H9 (cell line): ENCODE measurements at regions not wholly inside any gene's neighbourhood (a gene's known extent, or its start where the extent isn't known, plus 50 kb on each side); places are given as distances from the start of the nearest gene placed in this dataset.

Source experiments
- DNase-seq: peaks from one replicate; pipeline ENCODE4 v3.0.0-alpha.2; 2017
- H2AFZ ChIP-seq: one replicate; pipeline ENCODE4 v1.6.1; 2013; ENCODE audit warnings: mild to moderate bottlenecking, low read length, control low read depth, moderate library complexity
- H2AK5ac ChIP-seq: 2 replicates; pipeline ENCODE4 v1.6.1; 2013; ENCODE audit warnings: low read length, control low read depth, mixed read lengths; ENCODE audit not compliant: insufficient read length
- H2BK120ac ChIP-seq: one replicate; pipeline ENCODE4 v1.6.1; 2013; ENCODE audit warnings: low read depth, mild to moderate bottlenecking, low read length, control low read depth, inconsistent platforms; ENCODE audit not compliant: poor library complexity, severe bottlenecking
- H2BK12ac ChIP-seq: 2 replicates; pipeline ENCODE4 v1.6.1; 2013; ENCODE audit warnings: low read length, control low read depth, mixed read lengths, low read depth; ENCODE audit not compliant: insufficient read length
- H2BK15ac ChIP-seq: 2 replicates; pipeline ENCODE4 v1.6.1; 2013; ENCODE audit warnings: low read depth, low read length, control low read depth
- H2BK20ac ChIP-seq: one replicate; pipeline ENCODE4 v1.6.1; 2013; ENCODE audit warnings: low read depth, mild to moderate bottlenecking, low read length, control low read depth, inconsistent platforms; ENCODE audit not compliant: poor library complexity, severe bottlenecking
- H2BK5ac ChIP-seq: 2 replicates; pipeline ENCODE4 v1.6.1; 2013; ENCODE audit warnings: low read length, control low read depth, mixed read lengths; ENCODE audit not compliant: insufficient read length
- H3K14ac ChIP-seq: 2 replicates; pipeline ENCODE4 v1.6.1; 2013; ENCODE audit warnings: low read length, control low read depth; ENCODE audit not compliant: insufficient read depth
- H3K18ac ChIP-seq: 2 replicates; pipeline ENCODE4 v1.6.1; 2013; ENCODE audit warnings: low read depth, mild to moderate bottlenecking, mixed read lengths, low read length, control low read depth; ENCODE audit not compliant: insufficient read length
- H3K23ac ChIP-seq: 2 replicates; pipeline ENCODE4 v1.6.1; 2013; ENCODE audit warnings: low read length, control low read depth, mixed read lengths, low read depth; ENCODE audit not compliant: insufficient read length
- H3K23me2 ChIP-seq: 2 replicates; pipeline ENCODE4 v1.6.1; 2013; ENCODE audit warnings: low read depth, mild to moderate bottlenecking, mixed read lengths, low read length, control low read depth; ENCODE audit not compliant: insufficient read length, poor library complexity, severe bottlenecking
- H3K27ac ChIP-seq: 2 replicates; pipeline ENCODE4 v1.5.1; 2013; ENCODE audit warnings: low read length, control low read depth, mixed read lengths, low read depth; ENCODE audit not compliant: insufficient read length
- H3K27me3 ChIP-seq: 2 replicates; pipeline ENCODE4 v1.6.1; 2013; ENCODE audit warnings: low read length, control low read depth, inconsistent platforms; ENCODE audit not compliant: insufficient read depth
- H3K4ac ChIP-seq: 2 replicates; pipeline ENCODE4 v1.6.1; 2013; ENCODE audit warnings: low read depth, mild to moderate bottlenecking, control low read depth, inconsistent platforms, low read length, moderate library complexity
- H3K4me1 ChIP-seq: 2 replicates; pipeline ENCODE4 v1.6.1; 2013; ENCODE audit warnings: low read length, control low read depth, inconsistent platforms; ENCODE audit not compliant: insufficient read depth
- H3K4me2 ChIP-seq: 2 replicates; pipeline ENCODE4 v1.6.1; 2013; ENCODE audit warnings: low read length, control low read depth, mixed read lengths; ENCODE audit not compliant: insufficient read length, insufficient read depth
- H3K56ac ChIP-seq: 2 replicates; pipeline ENCODE4 v1.6.1; 2013; ENCODE audit warnings: low read depth, mild to moderate bottlenecking, mixed read lengths, low read length, control low read depth; ENCODE audit not compliant: insufficient read length
- H3K79me1 ChIP-seq: 2 replicates; pipeline ENCODE4 v1.6.1; 2013; ENCODE audit warnings: low read depth, mild to moderate bottlenecking, moderate library complexity, low read length, control low read depth, inconsistent platforms; ENCODE audit not compliant: insufficient read depth, poor library complexity, severe bottlenecking
- H3K79me2 ChIP-seq: 2 replicates; pipeline ENCODE4 v1.6.1; 2013; ENCODE audit warnings: low read length, control low read depth, inconsistent platforms; ENCODE audit not compliant: insufficient read depth
- H3K9ac ChIP-seq: 2 replicates; pipeline ENCODE4 v1.6.1; 2013; ENCODE audit warnings: low read length, control low read depth, mixed read lengths; ENCODE audit not compliant: insufficient read length; ENCODE audit errors: extremely low read depth
- H3K9me3 ChIP-seq: one replicate; pipeline ENCODE4 v1.6.1; 2013; ENCODE audit warnings: low read depth, low read length, inconsistent platforms; ENCODE audit not compliant: control insufficient read depth
- H3T11ph ChIP-seq: one replicate; pipeline ENCODE4 v1.6.1; 2013; ENCODE audit warnings: mild to moderate bottlenecking, low read length, control low read depth, inconsistent platforms
- H4K20me1 ChIP-seq: one replicate; pipeline ENCODE4 v1.6.1; 2013; ENCODE audit not compliant: control insufficient read depth, insufficient read length, insufficient read depth
- H4K5ac ChIP-seq: 2 replicates; pipeline ENCODE4 v1.6.1; 2013; ENCODE audit warnings: low read depth, mild to moderate bottlenecking, mixed read lengths, low read length, control low read depth; ENCODE audit not compliant: insufficient read length
- H4K8ac ChIP-seq: replicated peaks from 2 replicates; pipeline ENCODE4 v1.6.1; 2013; ENCODE audit warnings: low read length, control low read depth, mixed read lengths, low read depth; ENCODE audit not compliant: insufficient read length
- H4K91ac ChIP-seq: 2 replicates; pipeline ENCODE4 v1.6.1; 2013; ENCODE audit warnings: low read depth, mild to moderate bottlenecking, moderate library complexity, mixed read lengths, low read length, control low read depth; ENCODE audit not compliant: insufficient read length
- H3K27ac Mint-ChIP-seq, 3 experiments: 2 replicates in 2 of 3; 3 replicates in 1 of 3; pipeline ENCODE4 v1.8.0; 2020 to 2021; ENCODE audit warnings: mixed read lengths in 3 of 3, mild to moderate bottlenecking in 1 of 3, moderate library complexity in 1 of 3
- H3K27me3 Mint-ChIP-seq: 2 replicates; pipeline ENCODE4 v1.8.0; 2021; ENCODE audit warnings: low read depth, mild to moderate bottlenecking, moderate library complexity, mixed read lengths
- H3K36me3 Mint-ChIP-seq, 3 experiments: 2 replicates in 2 of 3; 3 replicates in 1 of 3; pipeline ENCODE4 v1.8.0; 2020 to 2021; ENCODE audit warnings: low read depth in 3 of 3, mixed read lengths in 3 of 3; ENCODE audit not compliant: insufficient read depth in 1 of 3
- H3K4me1 Mint-ChIP-seq, 2 experiments: 2 replicates each; pipeline ENCODE4 v1.8.0; 2020; ENCODE audit warnings: mixed read lengths in 2 of 2
- H3K4me3 Mint-ChIP-seq, 2 experiments: 2 replicates in 1 of 2; 3 replicates in 1 of 2; pipeline ENCODE4 v1.8.0; 2020 to 2021; ENCODE audit warnings: mild to moderate bottlenecking in 2 of 2, mixed read lengths in 2 of 2, moderate library complexity in 1 of 2
- H3K9me3 Mint-ChIP-seq, 2 experiments: 2 replicates in 1 of 2; 3 replicates in 1 of 2; pipeline ENCODE4 v1.8.0; 2020; ENCODE audit warnings: mild to moderate bottlenecking in 2 of 2, mixed read lengths in 2 of 2, moderate library complexity in 1 of 2
- CTCF ChIP-seq: fragments of 200-600 bp; sonication (generic); conservative IDR thresholded peaks from 3 replicates; pipeline ENCODE4 v1.8.0; 2021; ENCODE audit warnings: antibody characterized with exemption, mild to moderate bottlenecking
- WGBS: extraction: QIAGEN DNeasy Blood & Tissue Kit; methylation state at CpG from one replicate; pipeline ENCODE4 v1.1.7; 2013; ENCODE audit warnings: missing lambda C conversion rate, low lambda C conversion rate, mixed read lengths; ENCODE audit not compliant: insufficient read length; ENCODE audit errors: extremely low coverage; 5-methylcytosine and 5-hydroxymethylcytosine counted together

DNA sequence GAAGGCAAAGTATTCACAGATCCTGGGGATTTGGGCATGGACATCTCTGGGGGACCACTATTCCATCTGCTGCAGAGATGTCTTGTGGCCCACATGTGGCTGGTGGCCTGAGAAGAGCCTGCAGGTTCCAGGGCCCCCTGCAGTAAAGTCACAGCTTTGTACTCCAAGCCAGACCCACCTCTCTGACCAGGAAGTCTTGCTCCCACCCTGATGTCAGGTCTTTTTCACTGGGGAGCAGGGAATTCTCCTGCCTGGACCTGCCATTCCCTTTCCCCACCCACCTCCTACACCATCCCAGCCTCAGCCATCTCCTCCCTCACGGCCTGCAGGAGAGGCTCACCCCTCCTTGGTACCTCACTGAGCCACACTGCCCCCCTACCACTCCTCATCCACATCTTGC is 211.8 kb downstream of the SMAD2 start:
- H3K4me2 ChIP-seq, result no peak overlapping the region
- DNase-seq, result no peak
- no CpG with 5 or more reads among the region's 1 CpG for WGBS
- H2AK5ac ChIP-seq, result no peak overlapping the region
- H2AFZ ChIP-seq, result no peak overlapping the region
- no peaks in the 10 kb centered on the region for H3K9me3 ChIP-seq
- no peaks in the 10 kb centered on the region for H3K4me1 ChIP-seq
- no peak overlapping the region for H3K56ac ChIP-seq
- no peak overlapping the region for H3K18ac ChIP-seq
- H3T11ph ChIP-seq, result no peak overlapping the region
- no peak overlapping the region for H4K8ac ChIP-seq
- H2BK20ac ChIP-seq, result no peak overlapping the region
- Mint-ChIP-seq H3K27me3 (peaks cover 2% of the 10 kb centered on the region), H3K4me1 (no peaks in the 10 kb centered on the region), H3K27ac (no peak overlapping the region; a peak in 1 of 7 replicates), H3K9me3 (no peaks in the 10 kb centered on the region), H3K36me3 (no peaks in the 10 kb centered on the region; a peak in 1 of 7 replicates), H3K4me3 (no peak overlapping the region)
- no peak overlapping the region for H2BK120ac ChIP-seq
- H2BK5ac ChIP-seq, result no peak overlapping the region
- H3K79me1 ChIP-seq, result no peaks in the 10 kb centered on the region
- H4K91ac ChIP-seq, result no peak overlapping the region
- no peak overlapping the region for H3K14ac ChIP-seq
- H3K9ac ChIP-seq, result no peak overlapping the region
- H3K79me2 ChIP-seq, result no peaks in the 10 kb centered on the region
- no peak overlapping the region for H4K5ac ChIP-seq
- H2BK12ac ChIP-seq, result no peak overlapping the region
- H2BK15ac ChIP-seq, result no peak overlapping the region
- no peaks in the 10 kb centered on the region for H4K20me1 ChIP-seq
- H3K23me2 ChIP-seq, result no peaks in the 10 kb centered on the region
- H3K4ac ChIP-seq, result no peak overlapping the region
- no peak overlapping the region for H3K27ac ChIP-seq
- no peaks in the 10 kb centered on the region for H3K27me3 ChIP-seq
- no peak overlapping the region for H3K23ac ChIP-seq
- TF ChIP-seq CTCF, result no peak
